Neural progenitor cell (in vitro differentiated cells): ENCODE measurements at regions not wholly inside any gene's neighbourhood (a gene's known extent, or its start where the extent isn't known, plus 50 kb on each side); places are given as distances from the start of the nearest gene placed in this dataset.

ENCODE experiments used
- DNase-seq: peaks from one replicate; pipeline ENCODE4 v3.0.0-alpha.2; 2016; ENCODE audit warnings: low spot score
- H2AFZ ChIP-seq: fragments of 200-600 bp; sonication (generic); replicated peaks from 2 replicates; pipeline ENCODE4 v1.6.1; 2016; ENCODE audit warnings: antibody characterized with exemption
- H3F3A ChIP-seq: fragments of 200-600 bp; sonication (generic); 2 replicates; pipeline ENCODE4 v1.6.1; 2016; ENCODE audit warnings: antibody characterized with exemption, low read depth
- H3K27ac ChIP-seq: fragments of 200-600 bp; sonication (generic); 2 replicates; pipeline ENCODE4 v1.5.1; 2016; ENCODE audit warnings: mild to moderate bottlenecking
- H3K27me3 ChIP-seq: fragments of 200-600 bp; sonication (generic); 2 replicates; pipeline ENCODE4 v1.6.1; 2016; ENCODE audit warnings: mild to moderate bottlenecking, moderate library complexity
- H3K36me3 ChIP-seq: fragments of 200-600 bp; sonication (generic); 2 replicates; pipeline ENCODE4 v1.5.1; 2016
- H3K4me1 ChIP-seq: fragments of 200-600 bp; sonication (generic); 2 replicates; pipeline ENCODE4 v1.6.1; 2016; ENCODE audit warnings: mixed run types
- H3K4me2 ChIP-seq: fragments of 200-600 bp; sonication (generic); 2 replicates; pipeline ENCODE4 v1.6.1; 2016
- H3K4me3 ChIP-seq: fragments of 200-600 bp; sonication (generic); 2 replicates; pipeline ENCODE4 v1.5.1; 2016
- H3K79me2 ChIP-seq: fragments of 200-600 bp; sonication (generic); 2 replicates; pipeline ENCODE4 v1.6.1; 2016; ENCODE audit warnings: low read depth
- H3K9ac ChIP-seq: fragments of 200-600 bp; sonication (generic); 2 replicates; pipeline ENCODE4 v1.6.1; 2016
- H3K9me3 ChIP-seq: fragments of 200-600 bp; sonication (generic); 2 replicates; pipeline ENCODE4 v1.5.1; 2016; ENCODE audit warnings: low read depth
- H4K20me1 ChIP-seq: fragments of 200-600 bp; sonication (generic); 2 replicates; pipeline ENCODE4 v1.6.1; 2016; ENCODE audit warnings: low read depth
- H3K27ac Mint-ChIP-seq: 3 replicates; pipeline ENCODE4 v1.8.0; 2021; ENCODE audit warnings: mixed read lengths
- H3K27me3 Mint-ChIP-seq: 2 replicates; pipeline ENCODE4 v1.8.0; 2022; ENCODE audit warnings: low read depth, mild to moderate bottlenecking, inconsistent platforms, moderate library complexity, mixed read lengths; ENCODE audit not compliant: insufficient read depth
- H3K36me3 Mint-ChIP-seq: 3 replicates; pipeline ENCODE4 v1.8.0; 2021; ENCODE audit warnings: mixed read lengths
- H3K4me1 Mint-ChIP-seq: 3 replicates; pipeline ENCODE4 v1.8.0; 2021; ENCODE audit warnings: mixed read lengths
- H3K4me3 Mint-ChIP-seq: 3 replicates; pipeline ENCODE4 v1.8.0; 2021; ENCODE audit warnings: mild to moderate bottlenecking, moderate library complexity, mixed read lengths
- H3K9me3 Mint-ChIP-seq: 3 replicates; pipeline ENCODE4 v1.8.0; 2020; ENCODE audit warnings: mixed read lengths
- CTCF ChIP-seq: fragments of 200-600 bp; sonication (generic); IDR thresholded peaks from 2 replicates; pipeline ENCODE4 v1.5.1; 2017; ENCODE audit warnings: antibody characterized with exemption, mild to moderate bottlenecking
- EZH2 ChIP-seq: fragments of 200-600 bp; sonication (generic); IDR thresholded peaks from 2 replicates; pipeline ENCODE4 v1.6.1; 2017; ENCODE audit warnings: antibody characterized with exemption, mild to moderate bottlenecking, moderate library complexity
- EZH2phosphoT487 ChIP-seq: fragments of 200-600 bp; sonication (generic); IDR thresholded peaks from 2 replicates; pipeline ENCODE4 v1.6.1; 2017; ENCODE audit warnings: antibody characterized with exemption

GRCh38 chr4:100827756-100828155, 309.9 kb upstream of the EMCN start:
- no peaks in the 10 kb centered on the region for H3K36me3 ChIP-seq
- DNase-seq: no peak
- no peak overlapping the region for H3K9ac ChIP-seq
- peaks cover 15% of the 10 kb centered on the region for H3K9me3 Mint-ChIP-seq
- peaks cover under 1% of the 10 kb centered on the region for H3K4me1 Mint-ChIP-seq
- H3K27me3 Mint-ChIP-seq: peaks cover 2% of the 10 kb centered on the region
- H3K27ac ChIP-seq: no peak overlapping the region
- no peak overlapping the region for H3K4me3 ChIP-seq
- TF ChIP-seq EZH2 (no peak), CTCF (no peak), EZH2phosphoT487 (no peak)
- peaks cover 2% of the 10 kb centered on the region for H3K36me3 Mint-ChIP-seq
- no peaks in the 10 kb centered on the region for H3K9me3 ChIP-seq
- no peaks in the 10 kb centered on the region for H3K4me1 ChIP-seq
- H3K4me3 Mint-ChIP-seq: no peak overlapping the region
- no peak overlapping the region for H3K27ac Mint-ChIP-seq
- H4K20me1 ChIP-seq: no peaks in the 10 kb centered on the region
- H3K79me2 ChIP-seq: no peaks in the 10 kb centered on the region
- no peaks in the 10 kb centered on the region for H3F3A ChIP-seq
- no peak overlapping the region for H3K4me2 ChIP-seq
- H2AFZ ChIP-seq: no peak overlapping the region
- H3K27me3 ChIP-seq: no peaks in the 10 kb centered on the region

- H3K27ac Mint-ChIP-seq: no peak overlapping the region
- peaks cover 12% of the 10 kb centered on the region for H3K9me3 Mint-ChIP-seq
- H3K27ac ChIP-seq: no peak overlapping the region
- no peak for DNase-seq
- no peak overlapping the region for H3K4me3 ChIP-seq
- H3K4me2 ChIP-seq: no peak overlapping the region
- no peaks in the 10 kb centered on the region for H3K9me3 ChIP-seq
- no peaks in the 10 kb centered on the region for H4K20me1 ChIP-seq
- TF ChIP-seq EZH2 (no peak), EZH2phosphoT487 (no peak), CTCF (no peak)
- no peaks in the 10 kb centered on the region for H3K36me3 ChIP-seq
- no peak overlapping the region for H3K9ac ChIP-seq
- peaks cover 2% of the 10 kb centered on the region for H3K27me3 Mint-ChIP-seq
- H3K4me3 Mint-ChIP-seq: no peak overlapping the region
- no peaks in the 10 kb centered on the region for H3K4me1 ChIP-seq
- H3K4me1 Mint-ChIP-seq: peaks cover 2% of the 10 kb centered on the region
- H3K79me2 ChIP-seq: no peaks in the 10 kb centered on the region
- H2AFZ ChIP-seq: peak overlapping the region; percentile 75
- no peaks in the 10 kb centered on the region for H3K27me3 ChIP-seq
- peaks cover 2% of the 10 kb centered on the region for H3K36me3 Mint-ChIP-seq
- H3F3A ChIP-seq: no peaks in the 10 kb centered on the region
Observed at GRCh38 chr4:100826808-100827548, 309.2 kb upstream of the EMCN start.

- DNase-seq: no peak
- Mint-ChIP-seq H3K4me3 (no peak overlapping the region), H3K4me1 (peaks cover 5% of the 10 kb centered on the region), H3K27me3 (peaks cover 2% of the 10 kb centered on the region), H3K36me3 (no peaks in the 10 kb centered on the region), H3K9me3 (peaks cover 5% of the 10 kb centered on the region), H3K27ac (no peak overlapping the region)
- no peak overlapping the region for H3K27ac ChIP-seq
- H3K79me2 ChIP-seq: no peaks in the 10 kb centered on the region
- H3K36me3 ChIP-seq: no peaks in the 10 kb centered on the region
- no peak overlapping the region for H2AFZ ChIP-seq
- H3K27me3 ChIP-seq: no peaks in the 10 kb centered on the region
- no peaks in the 10 kb centered on the region for H3F3A ChIP-seq
- no peak overlapping the region for H3K4me2 ChIP-seq
- TF ChIP-seq EZH2phosphoT487 (no peak), CTCF (no peak), EZH2 (no peak)
- H3K9me3 ChIP-seq: no peaks in the 10 kb centered on the region
- no peak overlapping the region for H3K9ac ChIP-seq
- no peak overlapping the region for H3K4me3 ChIP-seq
- H3K4me1 ChIP-seq: no peaks in the 10 kb centered on the region
- no peaks in the 10 kb centered on the region for H4K20me1 ChIP-seq
Observed at GRCh38 chr4:100826067-100826466, 308.2 kb upstream of the EMCN start.
